SK-N-MC (cell line): ENCODE measurements at regions not wholly inside any gene's neighbourhood (a gene's known extent, or its start where the extent isn't known, plus 50 kb on each side); places are given as distances from the start of the nearest gene placed in this dataset.

Experiments
- EZH2 ChIP-seq: fragments of 200-600 bp; sonication (generic); IDR thresholded peaks from one replicate; pipeline ENCODE4 v1.6.1; 2017; ENCODE audit warnings: antibody characterized with exemption
- POLR2AphosphoS5 ChIP-seq: IDR thresholded peaks from 2 replicates; pipeline ENCODE4 v1.6.1; 2012; ENCODE audit warnings: mild to moderate bottlenecking, low read depth, low read length, borderline replicate concordance

DNA sequence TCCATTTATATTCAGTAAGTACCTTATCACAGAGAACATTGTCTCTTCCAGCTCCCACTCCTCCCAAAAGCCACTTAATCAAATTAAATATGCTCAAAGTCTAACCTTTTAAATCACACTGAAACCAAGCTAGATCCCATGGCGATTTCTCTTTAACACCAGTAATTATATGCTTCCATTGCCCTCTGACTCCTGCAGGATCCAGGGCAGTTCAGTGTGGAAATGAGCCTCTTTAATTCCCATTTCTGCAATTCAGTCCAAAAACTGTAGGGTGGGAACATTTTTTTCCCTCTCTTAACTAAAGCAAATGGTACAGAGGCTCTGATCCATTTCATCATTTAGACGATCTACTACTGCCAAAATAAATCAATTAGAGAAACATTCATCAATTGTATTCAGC lies 872.3 kb upstream of the PHF14 start:
- TF ChIP-seq EZH2: no peak
- no peak for TF ChIP-seq POLR2AphosphoS5
